ENCODE measurements at regions not wholly inside any gene's neighbourhood (a gene's known extent, or its start where the extent isn't known, plus 50 kb on each side); places are given as distances from the start of the nearest gene placed in this dataset.
"Not testable (repeated sequence)": the region's sequence is repeated elsewhere in the genome, so short reads cannot be mapped to it uniquely, and the experiment has no call there.

- Histone ChIP-seq H3K36me3 (ENCODE audit: control insufficient read depth in 4 of 4, insufficient read depth in 4 of 4, low read length in 3 of 4) (no peaks in the 10 kb centered on the region), H3K27me3 (replicated peaks in 2 of 5; ENCODE audit: control insufficient read depth in 4 of 5, insufficient read depth in 5 of 5, low read length in 4 of 5) (no peaks in the 10 kb centered on the region), H3K27ac (ENCODE audit: insufficient read depth in 1 of 2, low read depth in 1 of 2, low read length in 2 of 2, poor library complexity in 1 of 2, severe bottlenecking in 2 of 2) (no peak overlapping the region), H3K9me3 (ENCODE audit: control extremely low read depth in 1 of 5, control insufficient read depth in 4 of 5, insufficient read depth in 2 of 5, low read depth in 1 of 5, low read length in 4 of 5) (no peaks in the 10 kb centered on the region), H3K4me3 (ENCODE audit: control insufficient read depth in 1 of 7, extremely low read depth in 1 of 7, insufficient read depth in 4 of 7, low read depth in 2 of 7, low read length in 6 of 7) (no peak overlapping the region), H3K4me1 (ENCODE audit: control extremely low read depth in 1 of 4, control insufficient read depth in 4 of 4, insufficient read depth in 4 of 4, low read length in 3 of 4) (no peaks in the 10 kb centered on the region)
- CTCF ChIA-PET = no interaction called here
- WGBS (ENCODE audit: insufficient coverage) = no CpG with 5 or more reads among the region's 3 CpGs
- DNase-seq = no peak
- POLR2A ChIA-PET = no interaction called here
Measured at GRCh38 chr2:194672994-194673393, 984.0 kb upstream of the SLC39A10 start.

- Histone ChIP-seq H3K4me3 (ENCODE audit: control insufficient read depth in 1 of 7, extremely low read depth in 1 of 7, insufficient read depth in 4 of 7, low read depth in 2 of 7, low read length in 6 of 7) (no peak overlapping the region), H3K27ac (ENCODE audit: insufficient read depth in 1 of 2, low read depth in 1 of 2, low read length in 2 of 2, poor library complexity in 1 of 2, severe bottlenecking in 2 of 2) (no peak overlapping the region), H3K36me3 (ENCODE audit: control insufficient read depth in 4 of 4, insufficient read depth in 4 of 4, low read length in 3 of 4) (no peaks in the 10 kb centered on the region), H3K4me1 (ENCODE audit: control extremely low read depth in 1 of 4, control insufficient read depth in 4 of 4, insufficient read depth in 4 of 4, low read length in 3 of 4) (no peaks in the 10 kb centered on the region), H3K27me3 (replicated peaks in 2 of 5; ENCODE audit: control insufficient read depth in 4 of 5, insufficient read depth in 5 of 5, low read length in 4 of 5) (no peaks in the 10 kb centered on the region), H3K9me3 (ENCODE audit: control extremely low read depth in 1 of 5, control insufficient read depth in 4 of 5, insufficient read depth in 2 of 5, low read depth in 1 of 5, low read length in 4 of 5) (peaks cover 0 to 3% (median 0%) of the 10 kb centered on the region in 5 experiments)
- no CpG with 5 or more reads among the region's 2 CpGs for WGBS (ENCODE audit: insufficient coverage)
- ChIA-PET POLR2A (no interaction called here), CTCF (no interaction called here)
- DNase-seq = no peak
Measured at GRCh38 chr2:194661431-194661830, 995.6 kb upstream of the SLC39A10 start.

GRCh38 chr2:194639057-194639456 lies 1018.0 kb upstream of the SLC39A10 start:
- 92% methylated on average over 8 of the region's 9 CpGs for WGBS (ENCODE audit: insufficient coverage)
- H3K4me3 ChIP-seq (ENCODE audit: control insufficient read depth in 1 of 7, extremely low read depth in 1 of 7, insufficient read depth in 4 of 7, low read depth in 2 of 7, low read length in 6 of 7); DNase-seq; H3K27ac ChIP-seq (ENCODE audit: insufficient read depth in 1 of 2, low read depth in 1 of 2, low read length in 2 of 2, poor library complexity in 1 of 2, severe bottlenecking in 2 of 2); H3K9me3 ChIP-seq (ENCODE audit: control extremely low read depth in 1 of 5, control insufficient read depth in 4 of 5, insufficient read depth in 2 of 5, low read depth in 1 of 5, low read length in 4 of 5); POLR2A ChIA-PET; H3K36me3 ChIP-seq (ENCODE audit: control insufficient read depth in 4 of 4, insufficient read depth in 4 of 4, low read length in 3 of 4); H3K4me1 ChIP-seq (ENCODE audit: control extremely low read depth in 1 of 4, control insufficient read depth in 4 of 4, insufficient read depth in 4 of 4, low read length in 3 of 4); H3K27me3 ChIP-seq (replicated peaks in 2 of 5; ENCODE audit: control insufficient read depth in 4 of 5, insufficient read depth in 5 of 5, low read length in 4 of 5): not testable (repeated sequence)
- CTCF ChIA-PET = interaction anchor here (1.1 kb wide), 1 partner anchor 22 kb away, joined by 3 read pairs; no protein-coding TSS in a partner anchor

- 100% methylated on average over 3 of the region's 6 CpGs for WGBS (ENCODE audit: insufficient coverage)
- no peaks in the 10 kb centered on the region for H3K4me1 ChIP-seq (ENCODE audit: control extremely low read depth in 1 of 4, control insufficient read depth in 4 of 4, insufficient read depth in 4 of 4, low read length in 3 of 4)
- H3K9me3 ChIP-seq (ENCODE audit: control extremely low read depth in 1 of 5, control insufficient read depth in 4 of 5, insufficient read depth in 2 of 5, low read depth in 1 of 5, low read length in 4 of 5) = no peaks in the 10 kb centered on the region
- no peaks in the 10 kb centered on the region for H3K36me3 ChIP-seq (ENCODE audit: control insufficient read depth in 4 of 4, insufficient read depth in 4 of 4, low read length in 3 of 4)
- no peak for DNase-seq
- no peaks in the 10 kb centered on the region for H3K27me3 ChIP-seq (replicated peaks in 2 of 5; ENCODE audit: control insufficient read depth in 4 of 5, insufficient read depth in 5 of 5, low read length in 4 of 5)
- ChIA-PET CTCF (no interaction called here), POLR2A (no interaction called here)
- H3K27ac ChIP-seq (ENCODE audit: insufficient read depth in 1 of 2, low read depth in 1 of 2, low read length in 2 of 2, poor library complexity in 1 of 2, severe bottlenecking in 2 of 2) = no peak overlapping the region
- no peak overlapping the region for H3K4me3 ChIP-seq (ENCODE audit: control insufficient read depth in 1 of 7, extremely low read depth in 1 of 7, insufficient read depth in 4 of 7, low read depth in 2 of 7, low read length in 6 of 7)
Measured at GRCh38 chr2:194621945-194622344, 1035.1 kb upstream of the SLC39A10 start.

GRCh38 chr2:194619366-194619765 lies 1037.7 kb upstream of the SLC39A10 start:
- Histone ChIP-seq H3K27me3 (replicated peaks in 2 of 5; ENCODE audit: control insufficient read depth in 4 of 5, insufficient read depth in 5 of 5, low read length in 4 of 5) (no peaks in the 10 kb centered on the region), H3K9me3 (ENCODE audit: control extremely low read depth in 1 of 5, control insufficient read depth in 4 of 5, insufficient read depth in 2 of 5, low read depth in 1 of 5, low read length in 4 of 5) (no peaks in the 10 kb centered on the region), H3K36me3 (ENCODE audit: control insufficient read depth in 4 of 4, insufficient read depth in 4 of 4, low read length in 3 of 4) (no peaks in the 10 kb centered on the region), H3K4me3 (ENCODE audit: control insufficient read depth in 1 of 7, extremely low read depth in 1 of 7, insufficient read depth in 4 of 7, low read depth in 2 of 7, low read length in 6 of 7) (no peak overlapping the region), H3K4me1 (ENCODE audit: control extremely low read depth in 1 of 4, control insufficient read depth in 4 of 4, insufficient read depth in 4 of 4, low read length in 3 of 4) (no peaks in the 10 kb centered on the region), H3K27ac (ENCODE audit: insufficient read depth in 1 of 2, low read depth in 1 of 2, low read length in 2 of 2, poor library complexity in 1 of 2, severe bottlenecking in 2 of 2) (no peak overlapping the region)
- POLR2A ChIA-PET = no interaction called here
- CTCF ChIA-PET = no interaction called here
- no peak for DNase-seq

GRCh38 chr2:194618432-194618831 lies 1038.6 kb upstream of the SLC39A10 start:
- CTCF ChIA-PET = no interaction called here
- Histone ChIP-seq H3K4me3 (ENCODE audit: control insufficient read depth in 1 of 7, extremely low read depth in 1 of 7, insufficient read depth in 4 of 7, low read depth in 2 of 7, low read length in 6 of 7) (no peak overlapping the region), H3K36me3 (ENCODE audit: control insufficient read depth in 4 of 4, insufficient read depth in 4 of 4, low read length in 3 of 4) (no peaks in the 10 kb centered on the region), H3K27me3 (replicated peaks in 2 of 5; ENCODE audit: control insufficient read depth in 4 of 5, insufficient read depth in 5 of 5, low read length in 4 of 5) (no peaks in the 10 kb centered on the region), H3K9me3 (ENCODE audit: control extremely low read depth in 1 of 5, control insufficient read depth in 4 of 5, insufficient read depth in 2 of 5, low read depth in 1 of 5, low read length in 4 of 5) (no peaks in the 10 kb centered on the region), H3K4me1 (ENCODE audit: control extremely low read depth in 1 of 4, control insufficient read depth in 4 of 4, insufficient read depth in 4 of 4, low read length in 3 of 4) (no peaks in the 10 kb centered on the region), H3K27ac (ENCODE audit: insufficient read depth in 1 of 2, low read depth in 1 of 2, low read length in 2 of 2, poor library complexity in 1 of 2, severe bottlenecking in 2 of 2) (no peak overlapping the region)
- DNase-seq = no peak
- POLR2A ChIA-PET = no interaction called here

- Histone ChIP-seq H3K27ac (ENCODE audit: insufficient read depth in 1 of 2, low read depth in 1 of 2, low read length in 2 of 2, poor library complexity in 1 of 2, severe bottlenecking in 2 of 2) (no peak overlapping the region), H3K4me3 (ENCODE audit: control insufficient read depth in 1 of 7, extremely low read depth in 1 of 7, insufficient read depth in 4 of 7, low read depth in 2 of 7, low read length in 6 of 7) (no peak overlapping the region), H3K36me3 (ENCODE audit: control insufficient read depth in 4 of 4, insufficient read depth in 4 of 4, low read length in 3 of 4) (no peaks in the 10 kb centered on the region), H3K4me1 (ENCODE audit: control extremely low read depth in 1 of 4, control insufficient read depth in 4 of 4, insufficient read depth in 4 of 4, low read length in 3 of 4) (no peaks in the 10 kb centered on the region), H3K9me3 (ENCODE audit: control extremely low read depth in 1 of 5, control insufficient read depth in 4 of 5, insufficient read depth in 2 of 5, low read depth in 1 of 5, low read length in 4 of 5) (no peaks in the 10 kb centered on the region), H3K27me3 (replicated peaks in 2 of 5; ENCODE audit: control insufficient read depth in 4 of 5, insufficient read depth in 5 of 5, low read length in 4 of 5) (no peaks in the 10 kb centered on the region)
- no peak for DNase-seq
- ChIA-PET POLR2A (no interaction called here), CTCF (no interaction called here)
- 100% methylated on average over 1 of the region's 1 CpG for WGBS (ENCODE audit: insufficient coverage)
Measured at GRCh38 chr2:194616334-194616733, 1040.7 kb upstream of the SLC39A10 start.

GRCh38 chr2:194610297-194610696 lies 1046.7 kb upstream of the SLC39A10 start:
- POLR2A ChIA-PET = no interaction called here
- CTCF ChIA-PET = no interaction called here
- no peaks in the 10 kb centered on the region for H3K27me3 ChIP-seq (replicated peaks in 2 of 5; ENCODE audit: control insufficient read depth in 4 of 5, insufficient read depth in 5 of 5, low read length in 4 of 5)
- DNase-seq = no peak
- H3K9me3 ChIP-seq (ENCODE audit: control extremely low read depth in 1 of 5, control insufficient read depth in 4 of 5, insufficient read depth in 2 of 5, low read depth in 1 of 5, low read length in 4 of 5) = peaks cover 0 to 6% (median 2%) of the 10 kb centered on the region in 5 experiments
- no peaks in the 10 kb centered on the region for H3K4me1 ChIP-seq (ENCODE audit: control extremely low read depth in 1 of 4, control insufficient read depth in 4 of 4, insufficient read depth in 4 of 4, low read length in 3 of 4)
- H3K36me3 ChIP-seq (ENCODE audit: control insufficient read depth in 4 of 4, insufficient read depth in 4 of 4, low read length in 3 of 4) = no peaks in the 10 kb centered on the region
- no peak overlapping the region for H3K4me3 ChIP-seq (ENCODE audit: control insufficient read depth in 1 of 7, extremely low read depth in 1 of 7, insufficient read depth in 4 of 7, low read depth in 2 of 7, low read length in 6 of 7)
- H3K27ac ChIP-seq (ENCODE audit: insufficient read depth in 1 of 2, low read depth in 1 of 2, low read length in 2 of 2, poor library complexity in 1 of 2, severe bottlenecking in 2 of 2) = no peak overlapping the region

All from common myeloid progenitor, CD34-positive (primary cell).